HCT116 (cell line): ENCODE measurements at regions not wholly inside any gene's neighbourhood (a gene's known extent, or its start where the extent isn't known, plus 50 kb on each side); places are given as distances from the start of the nearest gene placed in this dataset.

ENCODE experiments used
- ATAC-seq: fragments of 200-7000 bp; cut with Tn5 transposase; 2 replicates; pipeline ENCODE4 v1.9.1; 2020; ENCODE audit warnings: mild to moderate bottlenecking, moderate library complexity
- BruUV-seq: library from RNA; stranded (reverse); fragments of 400-500 nt; replicated peaks from 2 replicates; lab custom pipeline; 2021; lab: Mats Ljungman, UMichigan
- CTCF ChIA-PET: fragments of 300-600 bp; sonication (Branson Sonifier 250); formaldehyde crosslinking; loops from one replicate; lab custom pipeline; 2021; ENCODE audit warnings: antibody characterized with exemption; lab: Charles Lee
- POLR2A ChIA-PET: fragments of 300-600, 350-600 bp; sonication (Branson Sonifier 250); formaldehyde crosslinking; loops from one replicate; lab custom pipeline; 2021; ENCODE audit warnings: antibody characterized with exemption; lab: Charles Lee
- RAD21 ChIA-PET, 2 experiments: fragments of 300-600 bp; sonication (Branson Sonifier 250); formaldehyde crosslinking; loops; one replicate each; lab custom pipeline; 2023; ENCODE audit warnings: low total read pairs in 2 of 2; ENCODE audit not compliant: uncharacterized antibody in 2 of 2, unreplicated experiment in 2 of 2, low non-redundant PET in 1 of 2; lab: Charles Lee
- DNase-seq: peaks from one replicate; pipeline ENCODE4 v3.0.0-alpha.2; 2010; ENCODE audit warnings: low read depth, low spot score
- H2AFZ ChIP-seq: fragments of 200-600 bp; shearing (Covaris generic), sonication (generic); 2 replicates; pipeline ENCODE4 v1.6.1; 2017; ENCODE audit warnings: low read depth, mixed run types, mixed read lengths, antibody characterized with exemption, low read length; ENCODE audit not compliant: poor library complexity, severe bottlenecking
- H3K27ac ChIP-seq: 2 replicates; pipeline ENCODE4 v1.5.1; 2012; ENCODE audit warnings: low read depth, low read length
- H3K27me3 ChIP-seq: fragments of 200-600 bp; sonication (generic); 2 replicates; pipeline ENCODE4 v1.6.1; 2016; ENCODE audit warnings: mixed run types, low read length, mixed read lengths; ENCODE audit not compliant: insufficient read depth
- H3K36me3 ChIP-seq, 2 experiments: fragments of 200-500 bp in 1 of 2; fragments of 200-600 bp in 1 of 2; sonication (Bioruptor generic) in 1 of 2; sonication (generic) in 1 of 2; 2 replicates each; pipeline versions ENCODE4 v1.5.1 to v1.6.1; 2014 to 2016; ENCODE audit warnings: low read length in 2 of 2, inconsistent platforms in 1 of 2, mixed read lengths in 1 of 2, mixed run types in 1 of 2; ENCODE audit not compliant: insufficient read depth in 2 of 2, control insufficient read depth in 1 of 2
- H3K4me1 ChIP-seq, 2 experiments: fragments of 200-600 bp in 1 of 2; sonication (generic) in 1 of 2; 2 replicates each; pipeline versions ENCODE4 v1.5.1 to v1.6.1; 2012 to 2017; ENCODE audit warnings: low read length in 2 of 2, inconsistent platforms in 1 of 2, mild to moderate bottlenecking in 1 of 2, mixed read lengths in 1 of 2, mixed run types in 1 of 2, moderate library complexity in 1 of 2; ENCODE audit not compliant: insufficient read depth in 2 of 2, control insufficient read depth in 1 of 2
- H3K4me2 ChIP-seq: fragments of 200-600 bp; sonication (generic); 2 replicates; pipeline ENCODE4 v1.6.1; 2017; ENCODE audit warnings: mixed run types, low read length, mixed read lengths
- H3K4me3 ChIP-seq, 2 experiments: fragments of 200-600 bp in 1 of 2; sonication (generic) in 1 of 2; replicated peaks in 1 of 2; 2 replicates each; pipeline ENCODE4 v1.5.1; 2011 to 2016; ENCODE audit warnings: low read length in 2 of 2, control low read depth in 1 of 2, low read depth in 1 of 2, mild to moderate bottlenecking in 1 of 2, mixed read lengths in 1 of 2, mixed run types in 1 of 2
- H3K79me2 ChIP-seq: fragments of 200-600 bp; sonication (generic); 2 replicates; pipeline ENCODE4 v1.6.1; 2017; ENCODE audit warnings: mild to moderate bottlenecking, mixed run types, low read length, moderate library complexity, mixed read lengths; ENCODE audit not compliant: insufficient read depth
- H3K9ac ChIP-seq: fragments of 200-600 bp; sonication (generic); 2 replicates; pipeline ENCODE4 v1.6.1; 2016; ENCODE audit warnings: low read length, mixed read lengths
- H3K9me2 ChIP-seq: fragments of 200-600 bp; sonication (generic), shearing (Covaris generic); 2 replicates; pipeline ENCODE4 v1.6.1; 2017; ENCODE audit warnings: mixed run types, mild to moderate bottlenecking, moderate library complexity; ENCODE audit not compliant: insufficient read depth
- H3K9me3 ChIP-seq, 2 experiments: fragments of 200-500 bp in 1 of 2; fragments of 200-600 bp in 1 of 2; sonication (Bioruptor generic) in 1 of 2; sonication (generic) in 1 of 2; 2 replicates each; pipeline ENCODE4 v1.6.1; 2014 to 2017; ENCODE audit warnings: low read length in 2 of 2, mixed read lengths in 2 of 2, inconsistent platforms in 1 of 2, low read depth in 1 of 2, mild to moderate bottlenecking in 1 of 2, mixed run types in 1 of 2, moderate library complexity in 1 of 2; ENCODE audit not compliant: control insufficient read depth in 1 of 2, insufficient read depth in 1 of 2
- H4K20me1 ChIP-seq: fragments of 200-600 bp; sonication (generic), shearing (Covaris generic); 2 replicates; pipeline ENCODE4 v1.6.1; 2017; ENCODE audit warnings: mixed run types, mild to moderate bottlenecking, moderate library complexity; ENCODE audit not compliant: insufficient read depth
- ATF3 ChIP-seq: IDR thresholded peaks from 2 replicates; pipeline ENCODE4 v1.6.1; 2012
- CEBPB ChIP-seq: IDR thresholded peaks from 2 replicates; pipeline ENCODE4 v1.6.1; 2012; ENCODE audit warnings: low read depth
- EGR1 ChIP-seq: IDR thresholded peaks from 2 replicates; pipeline ENCODE4 v1.6.1; 2012; ENCODE audit warnings: low read depth
- ELF1 ChIP-seq: IDR thresholded peaks from 2 replicates; pipeline ENCODE4 v1.6.1; 2012; ENCODE audit warnings: low read depth, borderline replicate concordance
- EZH2 ChIP-seq: fragments of 200-600 bp; sonication (generic); IDR thresholded peaks from 2 replicates; pipeline ENCODE4 v1.6.1; 2017; ENCODE audit warnings: antibody characterized with exemption, mixed run types
- EZH2phosphoT487 ChIP-seq: fragments of 200-600 bp; IDR thresholded peaks from 2 replicates; pipeline ENCODE4 v1.6.1; 2018; ENCODE audit warnings: antibody characterized with exemption, borderline replicate concordance
- JUND ChIP-seq: IDR thresholded peaks from 2 replicates; pipeline ENCODE4 v1.6.1; 2012
- MAX ChIP-seq: IDR thresholded peaks from 2 replicates; pipeline ENCODE4 v1.6.1; 2012
- POLR2A ChIP-seq: IDR thresholded peaks from 2 replicates; pipeline ENCODE4 v1.7.0; 2011; ENCODE audit warnings: borderline replicate concordance; ENCODE audit not compliant: insufficient read depth, insufficient read length; ENCODE audit errors: extremely low read depth
- SIN3A ChIP-seq: IDR thresholded peaks from 2 replicates; pipeline ENCODE4 v1.6.1; 2012; ENCODE audit warnings: low read depth
- SP1 ChIP-seq: IDR thresholded peaks from 2 replicates; pipeline ENCODE4 v1.6.1; 2012; ENCODE audit warnings: low read depth
- SRF ChIP-seq: IDR thresholded peaks from 2 replicates; pipeline ENCODE4 v1.6.1; 2012; ENCODE audit warnings: low read depth
- TCF7L2 ChIP-seq: IDR thresholded peaks from 2 replicates; pipeline ENCODE4 v1.7.0; 2011; ENCODE audit warnings: borderline replicate concordance, inconsistent platforms; ENCODE audit not compliant: insufficient read depth, insufficient read length; ENCODE audit errors: extremely low read depth
- YY1 ChIP-seq: IDR thresholded peaks from 2 replicates; pipeline ENCODE4 v1.6.1; 2011; ENCODE audit warnings: low read length, low read depth, moderate library complexity, mild to moderate bottlenecking; ENCODE audit not compliant: insufficient replicate concordance; ENCODE audit errors: extremely low read depth
- ZBTB33 ChIP-seq: IDR thresholded peaks from 2 replicates; pipeline ENCODE4 v1.6.1; 2011; ENCODE audit warnings: mild to moderate bottlenecking, low read length, moderate library complexity; ENCODE audit not compliant: insufficient replicate concordance; ENCODE audit errors: extremely low read depth
- ZFX ChIP-seq: fragments of 450-650 bp; IDR thresholded peaks from 2 replicates; pipeline ENCODE4 v1.6.1; 2017
- ZNF274 ChIP-seq: fragments of 200-500 bp; sonication (Bioruptor generic); IDR thresholded peaks from 2 replicates; pipeline ENCODE4 v1.6.1; 2014; ENCODE audit warnings: mild to moderate bottlenecking, low read depth, low read length, inconsistent platforms
- intact Hi-C: fragments of 100-400 bp; cut with micrococcal nuclease; formaldehyde crosslinking; loops from 2 replicates; pipeline ENCODE4 v1.10.0; 2022

GRCh38 chr6:90765491-90765890 lies 178.6 kb upstream of the MAP3K7 start:
- Histone ChIP-seq H3K4me3 (no peak overlapping the region), H3K4me2 (no peak overlapping the region), H4K20me1 (no peaks in the 10 kb centered on the region), H3K27ac (no peak overlapping the region), H3K9me3 (no peaks in the 10 kb centered on the region), H3K4me1 (no peaks in the 10 kb centered on the region), H3K9me2 (no peaks in the 10 kb centered on the region), H3K36me3 (no peaks in the 10 kb centered on the region), H3K79me2 (no peaks in the 10 kb centered on the region), H2AFZ (no peak overlapping the region), H3K9ac (no peak overlapping the region), H3K27me3 (peaks cover 28% of the 10 kb centered on the region; the same call in 1 of the 2 replicates)
- DNase-seq (no peak), ATAC-seq (no peak)
- CTCF ChIA-PET: no interaction called here
- intact Hi-C loops: no loop called here
- BruUV-seq: no TSS peak
- TF ChIP-seq EZH2 (no peak), SIN3A (no peak), JUND (no peak), ZNF274 (no peak), EZH2phosphoT487 (no peak), MAX (no peak), SRF (no peak), CEBPB (no peak), ATF3 (no peak), TCF7L2 (no peak), POLR2A (no peak), YY1 (no peak), SP1 (no peak), EGR1 (no peak), ZBTB33 (no peak), ELF1 (no peak), ZFX (no peak)
- POLR2A ChIA-PET: no interaction called here
- RAD21 ChIA-PET: no interaction called here
